ENCODE measurements at regions not wholly inside any gene's neighbourhood (a gene's known extent, or its start where the extent isn't known, plus 50 kb on each side); places are given as distances from the start of the nearest gene placed in this dataset.

DNA sequence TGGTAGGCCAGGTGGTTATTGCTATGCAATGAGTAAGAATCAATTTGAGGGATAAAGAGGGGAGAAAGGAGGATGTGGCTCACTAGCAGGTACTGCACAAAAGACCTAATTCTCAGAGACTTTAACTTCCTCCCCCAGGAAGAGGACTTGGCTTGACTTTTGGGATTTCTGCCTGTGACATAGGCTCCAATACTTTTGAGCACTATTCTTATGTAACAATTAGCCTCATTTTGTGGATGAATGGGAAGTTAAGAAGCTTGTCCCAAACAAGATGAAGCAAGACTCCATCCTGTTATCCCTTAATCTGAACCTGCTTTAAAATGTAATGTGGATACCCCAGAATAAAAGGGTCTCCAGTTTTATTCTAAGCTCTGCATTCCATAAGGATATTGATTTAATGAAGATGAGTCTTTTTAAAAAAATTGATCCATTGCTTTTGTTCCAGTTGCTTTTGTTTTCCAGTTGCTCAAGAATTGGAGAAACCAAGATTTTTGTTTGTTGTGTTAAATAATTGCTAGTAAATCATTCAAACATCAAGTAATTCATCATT, 218.5 kb downstream of the SNX13 start:
- TF ChIP-seq, protein P1, sequence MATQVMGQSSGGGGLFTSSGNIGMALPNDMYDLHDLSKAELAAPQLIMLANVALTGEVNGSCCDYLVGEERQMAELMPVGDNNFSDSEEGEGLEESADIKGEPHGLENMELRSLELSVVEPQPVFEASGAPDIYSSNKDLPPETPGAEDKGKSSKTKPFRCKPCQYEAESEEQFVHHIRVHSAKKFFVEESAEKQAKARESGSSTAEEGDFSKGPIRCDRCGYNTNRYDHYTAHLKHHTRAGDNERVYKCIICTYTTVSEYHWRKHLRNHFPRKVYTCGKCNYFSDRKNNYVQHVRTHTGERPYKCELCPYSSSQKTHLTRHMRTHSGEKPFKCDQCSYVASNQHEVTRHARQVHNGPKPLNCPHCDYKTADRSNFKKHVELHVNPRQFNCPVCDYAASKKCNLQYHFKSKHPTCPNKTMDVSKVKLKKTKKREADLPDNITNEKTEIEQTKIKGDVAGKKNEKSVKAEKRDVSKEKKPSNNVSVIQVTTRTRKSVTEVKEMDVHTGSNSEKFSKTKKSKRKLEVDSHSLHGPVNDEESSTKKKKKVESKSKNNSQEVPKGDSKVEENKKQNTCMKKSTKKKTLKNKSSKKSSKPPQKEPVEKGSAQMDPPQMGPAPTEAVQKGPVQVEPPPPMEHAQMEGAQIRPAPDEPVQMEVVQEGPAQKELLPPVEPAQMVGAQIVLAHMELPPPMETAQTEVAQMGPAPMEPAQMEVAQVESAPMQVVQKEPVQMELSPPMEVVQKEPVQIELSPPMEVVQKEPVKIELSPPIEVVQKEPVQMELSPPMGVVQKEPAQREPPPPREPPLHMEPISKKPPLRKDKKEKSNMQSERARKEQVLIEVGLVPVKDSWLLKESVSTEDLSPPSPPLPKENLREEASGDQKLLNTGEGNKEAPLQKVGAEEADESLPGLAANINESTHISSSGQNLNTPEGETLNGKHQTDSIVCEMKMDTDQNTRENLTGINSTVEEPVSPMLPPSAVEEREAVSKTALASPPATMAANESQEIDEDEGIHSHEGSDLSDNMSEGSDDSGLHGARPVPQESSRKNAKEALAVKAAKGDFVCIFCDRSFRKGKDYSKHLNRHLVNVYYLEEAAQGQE (IDR thresholded peaks at IDR 0.05; ENCODE audit: insufficient read depth in 1 of 2, low read depth in 2 of 2, low read length in 1 of 2), result no peak
- no peak for TF ChIP-seq POLR2AphosphoS5 (IDR thresholded peaks at IDR 0.05; ENCODE audit: low read depth, low read length)
- TF ChIP-seq TCF7L2 (IDR thresholded peaks at IDR 0.05; ENCODE audit: low read depth, low read length), result no peak
- TF ChIP-seq, protein P2, sequence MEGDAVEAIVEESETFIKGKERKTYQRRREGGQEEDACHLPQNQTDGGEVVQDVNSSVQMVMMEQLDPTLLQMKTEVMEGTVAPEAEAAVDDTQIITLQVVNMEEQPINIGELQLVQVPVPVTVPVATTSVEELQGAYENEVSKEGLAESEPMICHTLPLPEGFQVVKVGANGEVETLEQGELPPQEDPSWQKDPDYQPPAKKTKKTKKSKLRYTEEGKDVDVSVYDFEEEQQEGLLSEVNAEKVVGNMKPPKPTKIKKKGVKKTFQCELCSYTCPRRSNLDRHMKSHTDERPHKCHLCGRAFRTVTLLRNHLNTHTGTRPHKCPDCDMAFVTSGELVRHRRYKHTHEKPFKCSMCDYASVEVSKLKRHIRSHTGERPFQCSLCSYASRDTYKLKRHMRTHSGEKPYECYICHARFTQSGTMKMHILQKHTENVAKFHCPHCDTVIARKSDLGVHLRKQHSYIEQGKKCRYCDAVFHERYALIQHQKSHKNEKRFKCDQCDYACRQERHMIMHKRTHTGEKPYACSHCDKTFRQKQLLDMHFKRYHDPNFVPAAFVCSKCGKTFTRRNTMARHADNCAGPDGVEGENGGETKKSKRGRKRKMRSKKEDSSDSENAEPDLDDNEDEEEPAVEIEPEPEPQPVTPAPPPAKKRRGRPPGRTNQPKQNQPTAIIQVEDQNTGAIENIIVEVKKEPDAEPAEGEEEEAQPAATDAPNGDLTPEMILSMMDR (IDR thresholded peaks at IDR 0.05), result no peak
- TF ChIP-seq SIN3A (IDR thresholded peaks at IDR 0.05; ENCODE audit: borderline replicate concordance, insufficient read depth, low read depth, low read length), result no peak
- in situ Hi-C loops (cut with HindIII; ENCODE audit: low pct_unique_long_range_greater_than_20kb, low sequenced_read_pairs) (no loop called here), intact Hi-C loops (cut with micrococcal nuclease; ENCODE audit: unreplicated experiment) (no loop called here)
- Histone ChIP-seq H3K4me1 (ENCODE audit: control insufficient read depth, insufficient read depth, low read length) (no peaks in the 10 kb centered on the region), H3K36me3 (ENCODE audit: control insufficient read depth, insufficient read depth, low read length) (no peaks in the 10 kb centered on the region), H3K9me3 (ENCODE audit: control insufficient read depth, insufficient read depth, low read depth, low read length) (no peaks in the 10 kb centered on the region), H3K27ac (ENCODE audit: low read length) (no peak overlapping the region), H3K4me3 (ENCODE audit: low read depth in 2 of 2, low read length in 2 of 2) (no peak overlapping the region), H3K27me3 (ENCODE audit: control insufficient read depth, insufficient read depth, low read length) (peaks cover 3% of the 10 kb centered on the region; the same call in 1 of the 2 replicates)
- no peak for ATAC-seq
- POLR2A ChIA-PET, result no interaction called here
- CTCF ChIA-PET, result interaction anchor here (0.6 kb wide), 1 partner anchor 486 kb away, joined by 9 read pairs; no protein-coding TSS in a partner anchor
- DNase-seq (ENCODE audit: low read depth, low spot score), result no peak
- BruUV-seq (replicated peaks), result no TSS peak

DNA sequence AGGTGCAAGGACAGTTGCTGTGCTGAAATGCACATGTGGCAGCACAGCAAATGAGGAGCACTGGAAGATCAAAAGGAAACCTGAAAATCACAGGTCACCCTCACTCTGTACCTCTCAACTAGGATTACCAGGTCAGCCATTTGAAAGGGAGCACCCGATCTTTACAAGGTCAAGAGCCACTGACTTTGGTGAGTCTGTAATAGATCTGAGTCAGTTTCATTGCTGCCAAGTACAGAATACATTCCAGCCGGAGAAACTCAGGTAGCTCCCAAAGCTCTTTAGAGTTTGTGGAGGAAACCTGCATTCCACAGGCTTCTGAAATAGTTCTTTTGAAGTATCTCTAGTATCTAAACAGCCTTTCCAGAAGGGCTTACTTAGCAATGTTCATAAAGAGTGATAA, 217.5 kb downstream of the SNX13 start:
- Histone ChIP-seq H3K4me3 (ENCODE audit: low read depth in 2 of 2, low read length in 2 of 2) (no peak overlapping the region), H3K27ac (ENCODE audit: low read length) (no peak overlapping the region), H3K4me1 (ENCODE audit: control insufficient read depth, insufficient read depth, low read length) (no peaks in the 10 kb centered on the region), H3K36me3 (ENCODE audit: control insufficient read depth, insufficient read depth, low read length) (no peaks in the 10 kb centered on the region), H3K27me3 (ENCODE audit: control insufficient read depth, insufficient read depth, low read length) (peaks cover 3% of the 10 kb centered on the region; the same call in 1 of the 2 replicates), H3K9me3 (ENCODE audit: control insufficient read depth, insufficient read depth, low read depth, low read length) (no peaks in the 10 kb centered on the region)
- TF ChIP-seq, protein P2 (IDR thresholded peaks at IDR 0.05), result no peak
- TF ChIP-seq POLR2AphosphoS5 (IDR thresholded peaks at IDR 0.05; ENCODE audit: low read depth, low read length) (no peak), SIN3A (IDR thresholded peaks at IDR 0.05; ENCODE audit: borderline replicate concordance, insufficient read depth, low read depth, low read length) (no peak), TCF7L2 (IDR thresholded peaks at IDR 0.05; ENCODE audit: low read depth, low read length) (no peak)
- TF ChIP-seq, protein P1 (IDR thresholded peaks at IDR 0.05; ENCODE audit: insufficient read depth in 1 of 2, low read depth in 2 of 2, low read length in 1 of 2), result no peak
- POLR2A ChIA-PET, result no interaction called here
- no peak for ATAC-seq
- in situ Hi-C loops (cut with HindIII; ENCODE audit: low pct_unique_long_range_greater_than_20kb, low sequenced_read_pairs) (no loop called here), intact Hi-C loops (cut with micrococcal nuclease; ENCODE audit: unreplicated experiment) (no loop called here)
- DNase-seq (ENCODE audit: low read depth, low spot score), result no peak
- CTCF ChIA-PET, result no interaction called here
- BruUV-seq (replicated peaks), result no TSS peak
